Body of pancreas (tissue), 4 donors: ENCODE measurements at regions not wholly inside any gene's neighbourhood (a gene's known extent, or its start where the extent isn't known, plus 50 kb on each side); places are given as distances from the start of the nearest gene placed in this dataset.

Experiments used
- ATAC-seq: fragments of 150-250 bp; one replicate; pipeline ENCODE4 v1.9.1; 2016
- DNase-seq, 4 donors: peaks; one replicate each; pipeline ENCODE4 v3.0.0-alpha.2; 2019
- H3K27ac ChIP-seq, 4 donors: fragments of 200-600 bp; sonication (generic); 1 replicate in 3 of 4; 2 replicates in 1 of 4; pipeline versions ENCODE4 v1.5.1 to v1.6.1; 2016 to 2019; ENCODE audit warnings: mild to moderate bottlenecking in 1 of 4, mixed read lengths in 1 of 4, moderate library complexity in 1 of 4
- H3K27me3 ChIP-seq, 2 donors: fragments of 200-600 bp; sonication (generic); one replicate each; pipeline ENCODE4 v1.6.0; 2016; ENCODE audit warnings: mild to moderate bottlenecking in 1 of 2
- H3K36me3 ChIP-seq, 2 donors: fragments of 200-600 bp; sonication (generic); replicated peaks in 1 of 2; 2 replicates each; pipeline ENCODE4 v1.5.1; 2016; ENCODE audit warnings: low read depth in 2 of 2; ENCODE audit not compliant: insufficient read depth in 1 of 2
- H3K4me1 ChIP-seq: fragments of 200-600 bp; sonication (generic); one replicate; pipeline ENCODE4 v1.6.0; 2016
- H3K4me3 ChIP-seq, 2 donors: fragments of 200-600 bp; sonication (generic); 1 replicate in 1 of 2; 2 replicates in 1 of 2; pipeline ENCODE4 v1.5.1; 2016 to 2019
- H3K9me3 ChIP-seq, 3 donors: fragments of 200-600 bp; sonication (generic); 1 replicate in 2 of 3; 2 replicates in 1 of 3; pipeline ENCODE4 v1.5.1; 2016
- CTCF ChIP-seq, 7 experiments: fragments of 450-650 bp in 4 of 7; fragments of 200-600 bp in 3 of 7; sonication (generic) in 3 of 7; IDR thresholded peaks; one replicate each; pipeline ENCODE4 v1.5.1; 2016 to 2019; ENCODE audit warnings: antibody characterized with exemption in 7 of 7
- POLR2A ChIP-seq, 3 donors: fragments of 450-650 bp; IDR thresholded peaks; one replicate each; pipeline ENCODE4 v1.6.1; 2016; ENCODE audit warnings: antibody characterized with exemption in 3 of 3, mild to moderate bottlenecking in 2 of 3
- WGBS, 2 donors: methylation state at CpG; one replicate each; pipeline ENCODE4 v1.1.5; 2017; 5-methylcytosine and 5-hydroxymethylcytosine counted together
- intact Hi-C: fragments of 100-400 bp; cut with DNase I; formaldehyde crosslinking; loops from one replicate; pipeline ENCODE4 v1.15.1; 2023

DNA sequence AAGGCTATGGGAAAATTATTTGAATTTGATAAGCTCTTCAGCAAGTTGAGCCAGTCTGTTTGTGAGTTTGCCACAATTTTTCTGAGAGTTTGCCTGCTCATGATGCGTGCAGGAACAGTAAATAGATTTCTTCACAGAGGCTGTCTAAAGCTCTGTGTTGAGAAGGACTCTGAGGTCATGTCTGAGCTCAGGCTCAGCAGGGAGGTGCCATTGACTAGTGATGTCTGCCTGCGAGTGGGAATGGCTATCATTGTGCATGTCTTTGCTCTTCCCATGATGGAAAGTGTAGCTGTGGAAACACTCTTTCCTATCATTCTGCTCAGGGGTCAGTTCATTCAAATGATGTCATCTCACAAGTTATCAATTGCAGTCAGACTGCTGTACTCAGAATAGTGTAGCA is 142.8 kb downstream of the RASEF start:
- H3K4me1 ChIP-seq = no peaks in the 10 kb centered on the region
- WGBS, 2 donors = 58 to 69% methylated on average over 2 of the region's 2 CpGs
- no peaks in the 10 kb centered on the region for H3K36me3 ChIP-seq
- H3K27me3 ChIP-seq = no peaks in the 10 kb centered on the region
- DNase-seq = no peak
- H3K4me3 ChIP-seq = no peak overlapping the region
- no peak for ATAC-seq
- H3K9me3 ChIP-seq = no peaks in the 10 kb centered on the region
- no peak overlapping the region for H3K27ac ChIP-seq
- intact Hi-C loops = no loop called here
- TF ChIP-seq POLR2A (IDR thresholded peaks at IDR 0.05) = no peak
- no peak for TF ChIP-seq CTCF (IDR thresholded peaks at IDR 0.05)

GRCh38 chr9:82922686-82923085 is 140.3 kb downstream of the RASEF start:
- H3K27me3 ChIP-seq = no peaks in the 10 kb centered on the region
- 89 to 94% methylated on average over 10 of the region's 10 CpGs for WGBS, 2 donors
- no peaks in the 10 kb centered on the region for H3K4me1 ChIP-seq
- H3K36me3 ChIP-seq = no peaks in the 10 kb centered on the region
- DNase-seq (no peak), ATAC-seq (no peak)
- H3K4me3 ChIP-seq = no peak overlapping the region
- no peaks in the 10 kb centered on the region for H3K9me3 ChIP-seq
- TF ChIP-seq CTCF (IDR thresholded peaks at IDR 0.05) = no peak
- no peak for TF ChIP-seq POLR2A (IDR thresholded peaks at IDR 0.05)
- intact Hi-C loops = no loop called here
- H3K27ac ChIP-seq = no peak overlapping the region

GRCh38 chr9:82923092-82923911 is 139.6 kb downstream of the RASEF start:
- no peak overlapping the region for H3K27ac ChIP-seq
- H3K4me3 ChIP-seq = no peak overlapping the region
- no peaks in the 10 kb centered on the region for H3K9me3 ChIP-seq
- H3K36me3 ChIP-seq = no peaks in the 10 kb centered on the region
- no peaks in the 10 kb centered on the region for H3K4me1 ChIP-seq
- WGBS, 2 donors = 39 to 48% methylated on average over 13 of the region's 13 CpGs
- H3K27me3 ChIP-seq = no peaks in the 10 kb centered on the region
- intact Hi-C loops = no loop called here
- TF ChIP-seq CTCF (IDR thresholded peaks at IDR 0.05) (no peak), POLR2A (IDR thresholded peaks at IDR 0.05) (no peak)
- DNase-seq = peak in 1 of 4 donors; percentile 7
- no peak for ATAC-seq

- TF ChIP-seq POLR2A (IDR thresholded peaks at IDR 0.05) (no peak), CTCF (IDR thresholded peaks at IDR 0.05) (no peak)
- Histone ChIP-seq H3K36me3 (no peaks in the 10 kb centered on the region), H3K9me3 (no peaks in the 10 kb centered on the region), H3K27me3 (no peaks in the 10 kb centered on the region), H3K4me1 (no peaks in the 10 kb centered on the region), H3K27ac (no peak overlapping the region), H3K4me3 (no peak overlapping the region)
- intact Hi-C loops = no loop called here
- 45 to 46% methylated on average over 8 of the region's 8 CpGs for WGBS, 2 donors
- ATAC-seq = no peak
- DNase-seq = no peak
Observed at GRCh38 chr9:82923912-82924605, 138.9 kb downstream of the RASEF start.
